ENCODE measurements at regions not wholly inside any gene's neighbourhood (a gene's known extent, or its start where the extent isn't known, plus 50 kb on each side); places are given as distances from the start of the nearest gene placed in this dataset.

DNA sequence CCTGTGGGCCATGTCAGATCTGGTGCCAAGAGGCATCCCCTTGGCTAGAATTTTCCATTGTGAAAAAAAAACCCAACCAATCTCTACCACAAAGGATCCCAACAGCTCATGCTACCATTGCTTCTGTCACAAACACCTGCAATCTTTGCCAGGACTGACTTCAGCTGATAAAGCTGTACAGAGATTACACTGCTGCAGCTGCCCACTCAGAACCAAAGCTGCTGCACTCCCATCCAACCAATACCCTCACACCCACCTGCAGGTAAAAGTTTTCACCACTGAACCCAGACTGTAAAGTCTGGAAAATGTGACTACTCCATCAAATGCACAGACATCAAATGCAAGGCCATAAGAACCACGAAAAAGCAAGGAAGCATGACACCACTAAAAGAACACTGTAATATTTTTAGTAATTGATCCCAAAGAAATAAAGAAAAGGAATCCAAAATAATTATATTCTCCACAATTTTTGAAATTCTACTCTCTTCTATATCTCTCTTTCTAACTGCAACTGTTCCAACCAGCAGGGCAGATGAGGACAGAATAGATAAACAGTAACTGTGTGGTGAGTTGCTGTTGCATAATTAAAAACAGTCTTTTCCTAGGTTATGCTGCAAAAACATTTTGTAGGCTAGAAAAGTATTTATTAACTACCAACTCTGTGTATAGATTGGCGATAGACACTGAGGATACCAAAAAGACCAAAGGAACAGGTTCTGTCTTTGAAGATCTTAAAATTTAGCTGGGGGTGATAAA lies 128.0 kb upstream of the MCHR2 start:
- TF ChIP-seq, protein P1, sequence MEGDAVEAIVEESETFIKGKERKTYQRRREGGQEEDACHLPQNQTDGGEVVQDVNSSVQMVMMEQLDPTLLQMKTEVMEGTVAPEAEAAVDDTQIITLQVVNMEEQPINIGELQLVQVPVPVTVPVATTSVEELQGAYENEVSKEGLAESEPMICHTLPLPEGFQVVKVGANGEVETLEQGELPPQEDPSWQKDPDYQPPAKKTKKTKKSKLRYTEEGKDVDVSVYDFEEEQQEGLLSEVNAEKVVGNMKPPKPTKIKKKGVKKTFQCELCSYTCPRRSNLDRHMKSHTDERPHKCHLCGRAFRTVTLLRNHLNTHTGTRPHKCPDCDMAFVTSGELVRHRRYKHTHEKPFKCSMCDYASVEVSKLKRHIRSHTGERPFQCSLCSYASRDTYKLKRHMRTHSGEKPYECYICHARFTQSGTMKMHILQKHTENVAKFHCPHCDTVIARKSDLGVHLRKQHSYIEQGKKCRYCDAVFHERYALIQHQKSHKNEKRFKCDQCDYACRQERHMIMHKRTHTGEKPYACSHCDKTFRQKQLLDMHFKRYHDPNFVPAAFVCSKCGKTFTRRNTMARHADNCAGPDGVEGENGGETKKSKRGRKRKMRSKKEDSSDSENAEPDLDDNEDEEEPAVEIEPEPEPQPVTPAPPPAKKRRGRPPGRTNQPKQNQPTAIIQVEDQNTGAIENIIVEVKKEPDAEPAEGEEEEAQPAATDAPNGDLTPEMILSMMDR (conservative IDR thresholded peaks at IDR 0.05) = no peak
- TF ChIP-seq ZFX (IDR thresholded peaks at IDR 0.05) = no peak
- no peak overlapping the region for H3K27ac ChIP-seq

GRCh38 chr6:100119261-100119660 lies 125.2 kb upstream of the MCHR2 start:
- TF ChIP-seq ZFX (IDR thresholded peaks at IDR 0.05) = no peak
- TF ChIP-seq, protein P1 (conservative IDR thresholded peaks at IDR 0.05) = no peak
- no peak overlapping the region for H3K27ac ChIP-seq

GRCh38 chr6:100118301-100118700 lies 124.3 kb upstream of the MCHR2 start:
- no peak overlapping the region for H3K27ac ChIP-seq
- no peak for TF ChIP-seq ZFX (IDR thresholded peaks at IDR 0.05)
- TF ChIP-seq, protein P1 (conservative IDR thresholded peaks at IDR 0.05) = no peak

- TF ChIP-seq, protein P1 (conservative IDR thresholded peaks at IDR 0.05) = no peak
- TF ChIP-seq ZFX (IDR thresholded peaks at IDR 0.05) = no peak
- H3K27ac ChIP-seq = no peak overlapping the region
These were observed 123.7 kb upstream of the MCHR2 start for GRCh38 chr6:100117680-100118079.

DNA sequence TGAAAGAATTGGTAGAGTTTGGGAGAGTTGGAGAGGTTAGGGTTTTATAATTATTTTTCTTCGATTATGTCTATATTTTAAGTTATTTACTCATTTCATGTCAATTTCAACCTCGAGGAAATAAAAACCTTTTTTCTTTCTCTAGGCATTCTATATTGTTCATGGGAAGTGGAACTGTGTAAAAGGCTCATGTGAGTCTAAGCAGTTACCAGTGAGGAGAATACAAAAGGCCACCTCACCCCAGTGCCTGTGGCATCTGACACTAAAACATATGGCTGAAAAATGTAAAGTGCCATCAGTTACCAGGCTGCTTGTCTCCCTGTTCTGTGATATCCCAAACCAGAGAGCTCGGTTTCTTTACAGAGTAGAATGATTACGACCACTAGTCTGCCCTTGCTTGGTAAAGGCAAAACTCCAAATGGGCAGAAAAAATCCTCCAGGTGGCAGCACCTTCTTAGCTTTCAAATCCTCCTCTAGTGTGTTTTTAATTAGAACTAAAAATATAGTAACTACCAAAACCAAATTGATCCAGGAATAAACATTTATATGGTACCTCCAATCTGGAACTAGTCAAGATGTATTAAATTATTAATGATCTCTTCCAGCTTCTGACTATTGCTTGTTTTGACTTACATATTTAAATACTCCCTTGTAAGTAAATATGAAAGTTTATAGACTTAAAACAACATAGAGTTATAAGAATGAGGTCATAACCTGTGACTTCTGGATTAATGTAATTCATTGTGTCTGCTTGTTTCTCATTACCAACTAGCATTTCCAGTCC lies 122.6 kb upstream of the MCHR2 start:
- TF ChIP-seq ZFX (IDR thresholded peaks at IDR 0.05) = no peak
- TF ChIP-seq, protein P1 (conservative IDR thresholded peaks at IDR 0.05) = peak; percentile 81
- H3K27ac ChIP-seq = no peak overlapping the region

DNA sequence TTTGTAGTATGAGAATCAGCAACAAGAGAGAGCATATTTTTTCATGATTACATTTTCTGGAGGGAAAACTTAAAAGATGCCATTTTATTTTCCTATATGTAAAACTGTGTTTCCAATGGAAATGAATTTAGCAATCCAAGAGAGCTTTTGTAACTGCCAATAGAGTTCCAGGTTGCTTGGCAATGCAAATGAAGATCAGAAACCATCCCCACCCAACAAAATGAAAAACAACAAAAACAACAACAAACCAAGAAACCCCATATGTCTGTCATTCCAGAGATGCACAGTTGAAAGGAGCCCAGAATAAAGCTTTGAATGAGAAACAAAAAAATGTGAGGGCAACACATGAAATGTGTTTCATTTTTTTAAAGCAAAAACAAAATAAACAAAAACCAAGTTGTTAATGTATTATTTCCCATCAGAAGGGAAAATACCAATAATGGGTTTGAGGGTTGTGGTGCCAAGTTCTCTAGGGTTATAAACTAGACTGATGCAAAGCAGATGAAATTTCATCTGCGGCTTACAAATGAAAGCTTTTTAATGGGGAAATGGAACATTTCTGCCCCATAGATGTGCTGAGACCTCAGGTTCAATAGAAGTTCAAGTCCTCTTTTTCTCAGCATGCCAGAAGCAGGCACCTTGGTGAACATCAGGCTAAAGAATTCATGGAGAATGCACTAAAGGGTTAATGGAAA lies 121.5 kb upstream of the MCHR2 start:
- H3K27ac ChIP-seq = no peak overlapping the region
- TF ChIP-seq ZFX (IDR thresholded peaks at IDR 0.05) = no peak
- TF ChIP-seq, protein P1 (conservative IDR thresholded peaks at IDR 0.05) = no peak
